ENCODE measurements at regions not wholly inside any gene's neighbourhood (a gene's known extent, or its start where the extent isn't known, plus 50 kb on each side); places are given as distances from the start of the nearest gene placed in this dataset.

DNA sequence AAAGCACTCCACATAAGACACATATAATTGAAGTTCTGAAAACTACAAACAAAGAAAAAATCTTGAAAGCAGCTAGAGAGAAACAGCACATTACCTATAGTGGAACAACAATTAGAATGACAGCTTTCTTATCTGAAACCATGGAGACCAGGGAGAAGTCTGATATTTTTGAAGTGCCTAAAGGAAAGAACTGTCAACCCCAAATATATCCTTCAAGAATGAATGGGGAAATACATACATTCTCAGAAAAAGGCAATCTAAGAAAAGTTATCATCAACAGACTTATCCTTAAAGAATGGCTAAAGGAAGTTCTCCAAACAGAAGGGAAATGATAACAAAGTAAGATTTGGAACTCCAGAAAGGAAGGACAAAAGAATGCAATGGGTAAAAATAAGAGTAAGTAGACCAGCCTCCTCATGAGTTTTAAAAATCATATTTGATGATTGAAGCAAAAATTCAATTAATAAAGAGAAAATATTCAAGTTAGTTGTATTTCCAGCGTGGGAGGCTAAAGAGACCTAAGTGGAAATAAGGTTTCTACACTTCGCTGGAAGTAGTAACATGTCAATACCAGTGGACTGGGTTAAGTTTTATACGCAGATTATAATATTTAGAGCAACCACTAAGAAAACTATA is 170.8 kb upstream of the SAMSN1 start:
- no peak for DNase-seq

DNA sequence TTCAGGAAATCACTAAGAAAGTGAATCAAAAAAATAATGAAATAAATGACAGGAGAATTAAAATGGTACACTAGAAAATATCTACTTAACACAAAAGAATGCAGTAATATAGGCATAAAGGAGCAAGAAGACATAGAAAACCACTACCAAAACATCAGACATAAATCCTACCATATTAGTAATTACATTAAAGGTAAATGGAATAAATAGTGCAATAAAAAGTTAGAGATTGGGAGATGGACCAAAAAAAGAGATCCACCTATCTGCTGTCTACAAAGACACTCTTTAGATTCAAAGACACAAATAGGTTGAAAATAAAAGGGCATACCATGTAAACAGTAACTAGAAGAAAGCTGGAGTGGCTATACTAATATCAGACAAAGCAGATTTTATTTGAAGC is 167.0 kb upstream of the SAMSN1 start:
- no peak for DNase-seq

GRCh38 chr21:14712121-14712715 is 166.1 kb upstream of the SAMSN1 start:
- no peak for DNase-seq

DNA sequence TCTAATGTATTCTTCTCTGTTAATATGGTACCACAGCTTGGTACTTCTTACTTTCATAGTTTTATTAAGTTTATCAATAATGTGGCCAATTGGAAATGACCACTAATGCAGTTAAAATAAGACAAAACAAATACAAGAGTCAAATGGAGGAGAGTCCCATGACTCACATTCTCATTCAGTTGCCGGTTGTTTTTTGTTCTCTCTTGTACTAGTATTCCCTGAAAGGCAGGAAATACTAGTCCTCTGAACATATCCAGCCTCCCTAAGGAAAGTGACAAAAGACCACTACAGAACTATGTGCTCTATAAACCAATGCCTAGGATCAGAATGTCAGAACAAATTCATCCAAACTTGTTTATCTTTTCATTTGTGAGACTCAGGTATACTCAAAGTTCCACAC is 165.2 kb upstream of the SAMSN1 start:
- no peak for DNase-seq

- DNase-seq, result no peak
These were observed 161.5 kb upstream of the SAMSN1 start for GRCh38 chr21:14707511-14708020.

GRCh38 chr21:14706712-14707510 is 160.8 kb upstream of the SAMSN1 start:
- DNase-seq, result no peak

DNA sequence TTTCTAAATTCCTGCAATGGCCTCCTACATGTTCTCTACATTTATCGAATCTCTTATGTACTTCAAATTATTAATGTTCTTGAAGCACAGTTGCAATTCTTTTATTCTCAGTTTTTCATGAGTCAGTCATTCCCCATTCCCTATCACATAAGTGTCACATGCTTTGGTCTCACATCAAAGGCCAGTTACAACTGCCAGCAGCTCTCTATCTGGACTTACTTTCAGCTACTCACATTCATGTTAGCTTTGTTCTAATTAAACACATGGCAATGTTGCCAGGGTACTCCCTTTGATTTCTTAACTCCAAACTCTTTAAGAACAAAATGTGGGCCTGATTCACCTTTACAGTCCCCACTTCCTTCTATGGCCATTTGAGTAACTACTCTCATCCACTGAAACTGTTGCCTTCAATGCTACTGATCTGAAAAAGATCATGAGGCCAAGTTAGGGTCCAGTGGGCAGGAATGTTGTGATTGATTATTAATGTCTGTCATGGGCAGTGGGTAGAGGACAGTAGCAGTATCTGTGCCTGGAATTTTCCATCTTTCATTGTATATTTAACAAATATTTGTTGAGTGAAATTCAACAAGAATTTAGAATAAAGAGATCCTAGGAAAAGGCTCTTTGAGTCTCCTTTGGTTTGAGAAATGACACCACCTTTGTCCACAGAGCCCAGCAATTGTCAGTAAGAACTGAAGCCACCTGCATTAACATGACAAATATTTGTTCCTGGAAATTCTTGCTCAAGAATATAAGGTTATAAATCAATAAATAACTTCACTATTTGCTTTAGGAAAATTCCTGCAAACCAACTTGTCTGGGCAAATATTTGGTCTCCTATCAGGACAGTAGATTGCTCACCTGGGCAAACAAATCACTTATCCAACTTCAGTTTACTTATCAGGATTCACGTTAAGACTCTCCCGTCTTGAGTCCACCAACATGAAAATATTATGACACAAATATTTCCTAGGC is 153.6 kb upstream of the SAMSN1 start:
- DNase-seq, result peak; percentile 71

DNA sequence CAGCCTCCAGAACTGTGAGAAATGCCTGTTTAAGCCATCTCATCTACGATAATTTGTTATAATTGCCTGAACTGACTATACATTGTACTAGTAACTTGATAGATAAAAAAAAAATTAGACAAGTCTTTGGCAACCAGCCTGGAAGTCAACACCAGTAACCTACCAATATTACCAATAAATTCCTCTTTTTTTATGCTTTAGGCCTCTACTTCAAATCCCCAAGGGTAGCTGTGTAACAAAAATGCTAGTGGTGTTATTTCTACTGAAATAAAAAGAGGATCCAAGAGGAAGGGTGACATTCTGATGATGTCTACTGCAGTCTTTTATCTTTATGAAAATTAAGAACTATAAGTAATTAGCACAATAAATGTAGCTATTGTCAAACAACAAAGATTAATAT is 151.7 kb upstream of the SAMSN1 start:
- DNase-seq, result no peak

DNA sequence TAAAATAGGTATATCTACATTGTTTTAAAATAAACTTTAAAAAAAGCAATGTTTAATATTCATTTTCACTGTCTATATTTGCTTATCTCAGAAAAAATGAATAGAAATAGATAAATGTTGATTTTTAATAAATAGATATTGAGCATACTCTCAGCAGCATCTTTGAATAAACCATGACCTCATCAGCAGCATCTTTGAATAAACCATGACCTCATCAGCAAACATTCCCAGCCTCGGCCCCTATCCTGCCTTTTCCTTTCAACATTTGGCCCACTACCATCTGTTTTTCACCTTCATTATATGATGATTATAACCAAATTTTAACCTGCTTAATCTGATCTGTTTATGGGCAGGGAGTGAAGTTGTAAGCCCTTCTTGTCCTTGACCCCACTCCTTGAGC is 148.7 kb upstream of the SAMSN1 start:
- DNase-seq, result no peak

DNA sequence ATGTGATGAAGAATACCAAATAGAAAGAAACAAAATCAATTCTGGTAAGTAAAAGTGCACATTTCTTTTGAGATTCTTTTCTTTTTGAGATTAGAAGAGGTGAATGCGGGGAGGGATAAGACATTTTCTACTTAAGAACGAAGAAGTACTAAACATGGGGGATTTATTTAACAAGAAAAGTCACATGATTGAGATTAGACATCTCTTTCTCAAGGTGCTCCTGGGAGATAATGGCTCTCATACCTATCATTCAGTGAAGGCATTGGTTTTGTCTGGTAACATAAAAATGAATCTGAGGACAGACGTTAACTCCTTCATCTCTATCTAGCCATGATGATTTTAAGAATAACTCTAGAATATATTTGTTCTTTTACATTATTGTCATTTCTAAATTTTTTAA is 147.9 kb upstream of the SAMSN1 start:
- peak; percentile 86 for DNase-seq

- no peak for DNase-seq
These were observed 145.8 kb upstream of the SAMSN1 start for GRCh38 chr21:14691914-14692313.

- DNase-seq, result peak; percentile 53
These were observed 144.8 kb upstream of the SAMSN1 start for GRCh38 chr21:14690886-14691285.

GRCh38 chr21:14688936-14689335 is 142.8 kb upstream of the SAMSN1 start:
- no peak for DNase-seq

DNA sequence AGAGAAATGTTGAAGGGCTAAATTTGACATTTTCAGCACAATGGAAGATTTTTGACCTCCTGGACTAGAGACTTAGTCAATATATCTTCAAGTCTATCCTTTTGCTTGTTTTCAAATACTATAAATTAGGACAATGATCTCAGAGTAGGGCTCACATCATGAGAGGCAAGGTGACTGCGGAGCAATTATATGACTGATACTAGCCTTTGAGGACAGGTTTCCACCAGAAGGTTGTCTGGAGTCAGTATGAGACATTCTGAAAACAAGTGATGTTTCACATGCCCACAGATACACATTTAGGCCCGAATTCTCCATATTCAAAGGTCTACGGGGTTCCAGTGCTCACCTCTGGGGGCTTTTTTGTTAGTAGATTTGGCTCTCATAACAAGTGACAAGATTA is 142.3 kb upstream of the SAMSN1 start:
- no peak for DNase-seq

- DNase-seq, result no peak
These were observed 141.1 kb upstream of the SAMSN1 start for GRCh38 chr21:14687268-14687625.

DNA sequence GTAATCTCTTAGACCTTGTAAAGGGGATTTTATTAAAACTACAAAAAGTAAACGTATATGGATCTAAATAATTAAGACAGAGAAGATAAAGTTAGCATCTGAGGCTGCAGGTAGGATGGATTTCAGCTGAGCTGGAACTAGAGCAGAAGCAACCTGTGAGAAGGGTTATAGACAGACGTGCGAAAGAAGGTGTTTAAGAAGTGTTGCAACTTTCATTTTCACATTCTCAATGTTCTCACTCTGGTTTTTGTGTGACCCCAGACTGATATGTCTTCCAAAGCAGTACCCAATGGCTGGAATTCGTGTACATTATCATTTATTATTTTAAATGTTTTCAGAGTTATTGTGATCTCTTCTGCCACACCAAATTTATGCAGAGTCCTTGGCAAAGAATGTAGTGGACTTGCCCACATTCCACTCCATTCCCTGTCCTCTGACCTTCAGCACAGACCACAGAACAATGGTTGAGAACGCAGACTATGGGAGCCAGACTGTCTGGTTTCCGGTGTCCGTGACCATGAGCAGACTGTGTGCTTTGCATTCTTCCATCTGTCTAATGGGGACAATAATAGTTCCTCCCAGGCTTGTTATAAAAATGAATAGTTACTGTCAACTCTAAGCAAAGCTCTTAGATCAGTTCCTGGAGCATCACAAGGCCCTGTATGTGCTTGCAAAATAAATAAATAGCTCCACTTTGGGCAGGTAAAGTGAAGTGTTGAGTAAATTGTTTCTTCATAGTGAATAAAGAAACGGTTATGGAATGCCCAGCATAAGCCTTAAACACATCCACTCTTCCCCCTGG is 140.6 kb upstream of the SAMSN1 start:
- peak; percentile 50 for DNase-seq

- DNase-seq, result peak; percentile 81
These were observed 139.5 kb upstream of the SAMSN1 start for GRCh38 chr21:14685568-14685967.

- DNase-seq, result no peak
These were observed 138.0 kb upstream of the SAMSN1 start for GRCh38 chr21:14684071-14684470.

GRCh38 chr21:14683063-14683462 is 136.9 kb upstream of the SAMSN1 start:
- DNase-seq, result no peak

GRCh38 chr21:14678973-14679574 is 133.0 kb upstream of the SAMSN1 start:
- DNase-seq, result no peak

DNA sequence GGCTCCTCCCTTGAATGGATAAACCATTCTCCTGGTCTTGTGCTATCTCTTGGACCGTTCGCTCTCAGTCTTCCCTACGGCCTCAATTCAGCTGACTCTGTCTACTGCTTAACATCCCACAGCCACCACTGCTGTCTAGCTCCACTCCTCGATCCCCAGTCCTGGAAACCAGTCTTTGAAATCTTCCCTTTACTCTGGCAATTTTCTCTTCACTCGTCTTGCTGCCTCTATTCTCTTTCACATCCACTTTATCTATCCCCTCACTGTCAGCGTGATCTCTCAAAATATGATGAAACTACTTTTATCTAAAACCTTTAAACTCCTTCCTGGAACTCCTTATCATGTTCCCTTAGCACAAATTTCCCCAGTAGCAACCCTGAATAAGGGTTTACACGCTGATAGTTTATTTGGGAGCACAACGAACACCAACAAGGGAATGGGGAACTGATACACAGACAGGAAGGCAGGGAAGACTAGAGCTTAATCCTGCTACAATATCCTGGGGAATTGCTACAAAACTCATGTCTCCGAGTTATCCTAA is 131.6 kb upstream of the SAMSN1 start:
- peak; percentile 95 for DNase-seq
